ENCODE measurements at regions not wholly inside any gene's neighbourhood (a gene's known extent, or its start where the extent isn't known, plus 50 kb on each side); places are given as distances from the start of the nearest gene placed in this dataset.

GRCh38 chr10:28151636-28152035, 151.2 kb downstream of the MPP7 start:
- TF ChIP-seq, protein P1, sequence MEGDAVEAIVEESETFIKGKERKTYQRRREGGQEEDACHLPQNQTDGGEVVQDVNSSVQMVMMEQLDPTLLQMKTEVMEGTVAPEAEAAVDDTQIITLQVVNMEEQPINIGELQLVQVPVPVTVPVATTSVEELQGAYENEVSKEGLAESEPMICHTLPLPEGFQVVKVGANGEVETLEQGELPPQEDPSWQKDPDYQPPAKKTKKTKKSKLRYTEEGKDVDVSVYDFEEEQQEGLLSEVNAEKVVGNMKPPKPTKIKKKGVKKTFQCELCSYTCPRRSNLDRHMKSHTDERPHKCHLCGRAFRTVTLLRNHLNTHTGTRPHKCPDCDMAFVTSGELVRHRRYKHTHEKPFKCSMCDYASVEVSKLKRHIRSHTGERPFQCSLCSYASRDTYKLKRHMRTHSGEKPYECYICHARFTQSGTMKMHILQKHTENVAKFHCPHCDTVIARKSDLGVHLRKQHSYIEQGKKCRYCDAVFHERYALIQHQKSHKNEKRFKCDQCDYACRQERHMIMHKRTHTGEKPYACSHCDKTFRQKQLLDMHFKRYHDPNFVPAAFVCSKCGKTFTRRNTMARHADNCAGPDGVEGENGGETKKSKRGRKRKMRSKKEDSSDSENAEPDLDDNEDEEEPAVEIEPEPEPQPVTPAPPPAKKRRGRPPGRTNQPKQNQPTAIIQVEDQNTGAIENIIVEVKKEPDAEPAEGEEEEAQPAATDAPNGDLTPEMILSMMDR (conservative IDR thresholded peaks at IDR 0.05 in 1 of 2, IDR thresholded peaks at IDR 0.05 in 1 of 2; ENCODE audit: low read depth in 1 of 2, low read length in 2 of 2) = no peak
- TF ChIP-seq EZH2 (IDR thresholded peaks at IDR 0.05; ENCODE audit: low read length, missing control alignments) = no peak
